ENCODE measurements at regions not wholly inside any gene's neighbourhood (a gene's known extent, or its start where the extent isn't known, plus 50 kb on each side); places are given as distances from the start of the nearest gene placed in this dataset.

DNA sequence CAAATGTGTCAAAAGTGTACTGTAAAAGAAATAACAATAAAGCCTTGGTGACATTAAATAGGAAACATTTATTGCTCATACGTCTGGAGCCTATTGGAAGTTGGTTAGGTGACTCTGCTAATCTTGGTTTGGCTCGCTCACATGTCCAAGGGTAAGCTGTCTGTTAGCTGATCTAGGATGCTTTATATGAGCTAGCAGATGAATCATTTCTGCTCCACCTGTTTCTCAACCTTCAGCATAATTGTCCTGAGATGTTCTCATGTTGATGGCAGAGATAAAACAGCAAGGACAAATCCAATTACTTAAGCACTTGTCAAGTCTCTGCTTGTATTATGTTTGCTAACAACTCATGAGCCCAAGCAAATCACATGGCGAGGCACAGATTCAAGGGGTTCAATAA is 56.0 kb upstream of the CD53 start:
- intact Hi-C loops (cut with micrococcal nuclease) = no loop called here

DNA sequence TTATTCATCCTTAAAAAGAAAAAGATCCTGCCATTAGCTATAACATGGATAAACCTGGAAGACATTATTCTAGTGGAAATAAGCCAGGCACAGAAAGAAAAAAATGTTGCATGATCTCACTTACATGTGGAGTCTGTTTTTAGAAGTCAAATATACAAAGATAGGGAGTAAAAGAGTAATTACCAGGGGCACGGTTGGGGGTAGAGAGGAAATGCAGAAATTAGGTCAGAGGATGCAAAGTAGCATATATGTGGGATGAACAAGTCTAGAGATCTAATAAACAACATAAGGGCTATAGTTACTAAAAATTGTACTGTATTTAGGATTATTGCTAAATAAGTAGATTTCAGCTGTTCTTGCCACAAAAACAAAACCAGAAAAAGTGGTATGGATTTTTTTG is 61.4 kb upstream of the CD53 start:
- intact Hi-C loops (cut with micrococcal nuclease) = no loop called here

- intact Hi-C loops (cut with micrococcal nuclease) = no loop called here
These were observed 72.9 kb upstream of the CD53 start for GRCh38 chr1:110800079-110800478.

DNA sequence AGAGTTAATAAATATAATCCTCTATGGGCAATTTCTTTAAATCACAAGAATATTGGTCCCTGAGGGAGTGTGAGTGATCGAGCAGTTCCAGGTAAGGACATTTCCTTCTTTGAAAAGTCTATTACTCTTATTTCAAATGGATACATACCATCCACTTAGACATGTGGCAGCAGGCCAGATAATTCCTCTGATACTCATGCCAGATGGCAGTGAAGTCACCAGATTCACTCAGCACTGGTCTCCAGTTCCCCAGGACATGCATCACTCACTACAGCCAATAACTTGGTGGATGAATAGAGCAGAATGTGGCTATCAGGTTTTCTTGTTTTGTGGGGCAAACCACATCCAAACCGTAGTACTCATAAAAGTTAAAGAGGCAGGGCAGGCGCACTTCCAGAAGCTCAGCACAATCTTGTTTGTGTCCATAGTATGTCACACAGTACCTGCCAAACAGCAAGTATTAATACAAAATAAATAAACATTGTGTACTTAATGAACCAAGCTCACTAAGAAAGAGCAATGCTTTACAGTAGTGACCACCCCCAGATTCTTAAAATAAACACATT is 74.2 kb upstream of the CD53 start:
- intact Hi-C loops (cut with micrococcal nuclease) = no loop called here

DNA sequence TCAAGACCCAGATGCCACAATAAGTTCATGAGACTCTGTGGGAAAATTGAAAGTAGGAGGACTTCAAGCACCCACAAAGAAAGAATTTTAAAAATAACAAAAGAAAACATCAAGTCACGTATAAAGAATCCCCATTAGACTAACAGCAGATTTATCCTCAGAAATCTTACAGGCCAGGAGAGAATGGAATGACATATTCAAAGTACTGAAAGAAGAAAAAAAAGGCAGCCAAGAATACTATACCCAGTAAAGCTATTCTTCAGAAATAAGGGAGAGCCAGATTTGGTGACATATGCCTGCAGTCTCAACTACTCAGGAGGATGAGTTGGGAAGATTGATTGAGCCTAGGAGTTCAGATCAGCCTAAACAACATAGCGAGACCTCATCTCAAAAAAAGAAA is 84.3 kb upstream of the CD53 start:
- intact Hi-C loops (cut with micrococcal nuclease) = loop anchor here (5.0 to 10.0 kb wide), 2 partner anchors 434 to 584 kb away; no protein-coding TSS in a partner anchor

DNA sequence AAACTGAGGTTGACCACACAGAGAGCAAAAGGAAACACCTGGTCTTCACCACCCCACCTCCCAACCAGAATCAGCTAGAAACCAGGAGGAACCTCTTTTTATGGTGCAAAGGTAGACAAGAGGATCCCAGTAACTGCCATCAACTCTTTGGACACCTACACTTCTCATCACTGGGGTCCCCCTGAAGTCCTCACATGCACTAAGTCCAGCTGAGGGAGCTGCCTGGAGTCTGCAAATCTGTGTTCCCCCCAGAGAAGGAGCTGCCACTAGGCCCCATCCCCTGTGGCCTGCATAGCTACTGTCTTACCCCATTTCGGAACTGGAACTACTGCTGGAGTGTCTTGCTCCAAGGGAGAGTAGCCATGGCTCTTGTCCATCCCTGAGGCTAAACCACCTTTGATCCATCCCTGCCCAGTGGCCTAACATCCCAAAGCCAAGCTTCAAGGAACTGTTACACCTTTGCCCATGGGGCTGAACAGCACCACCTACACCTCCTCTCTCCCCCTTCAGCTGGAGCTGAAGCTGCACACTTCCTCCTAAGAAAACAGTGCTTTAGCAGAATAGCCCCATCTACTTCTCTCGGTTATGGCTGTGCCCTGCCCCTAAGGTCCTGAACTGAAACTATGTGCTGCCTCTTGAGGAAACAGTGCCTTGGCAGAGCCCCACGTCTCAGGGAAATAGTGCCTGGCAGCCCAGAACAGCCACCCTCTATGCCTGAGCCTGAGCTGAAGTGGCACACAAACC is 85.4 kb upstream of the CD53 start:
- intact Hi-C loops (cut with micrococcal nuclease) = loop anchor here (2.0 to 10.0 kb wide), 5 partner anchors 41 to 583 kb away; partner anchors contain the start of gene LRIF1

- intact Hi-C loops (cut with micrococcal nuclease) = loop anchor here (2.0 to 10.0 kb wide), 5 partner anchors 42 to 582 kb away; partner anchors contain the start of gene LRIF1
These were observed 86.1 kb upstream of the CD53 start for GRCh38 chr1:110786802-110787327.

GRCh38 chr1:110785612-110786011 is 87.3 kb upstream of the CD53 start:
- intact Hi-C loops (cut with micrococcal nuclease) = loop anchor here (2.0 to 10.0 kb wide), 5 partner anchors 43 to 581 kb away; partner anchors contain the start of gene LRIF1

GRCh38 chr1:110785055-110785454 is 87.9 kb upstream of the CD53 start:
- intact Hi-C loops (cut with micrococcal nuclease) = loop anchor here (5.0 to 10.0 kb wide), 2 partner anchors 437 to 580 kb away; no protein-coding TSS in a partner anchor

DNA sequence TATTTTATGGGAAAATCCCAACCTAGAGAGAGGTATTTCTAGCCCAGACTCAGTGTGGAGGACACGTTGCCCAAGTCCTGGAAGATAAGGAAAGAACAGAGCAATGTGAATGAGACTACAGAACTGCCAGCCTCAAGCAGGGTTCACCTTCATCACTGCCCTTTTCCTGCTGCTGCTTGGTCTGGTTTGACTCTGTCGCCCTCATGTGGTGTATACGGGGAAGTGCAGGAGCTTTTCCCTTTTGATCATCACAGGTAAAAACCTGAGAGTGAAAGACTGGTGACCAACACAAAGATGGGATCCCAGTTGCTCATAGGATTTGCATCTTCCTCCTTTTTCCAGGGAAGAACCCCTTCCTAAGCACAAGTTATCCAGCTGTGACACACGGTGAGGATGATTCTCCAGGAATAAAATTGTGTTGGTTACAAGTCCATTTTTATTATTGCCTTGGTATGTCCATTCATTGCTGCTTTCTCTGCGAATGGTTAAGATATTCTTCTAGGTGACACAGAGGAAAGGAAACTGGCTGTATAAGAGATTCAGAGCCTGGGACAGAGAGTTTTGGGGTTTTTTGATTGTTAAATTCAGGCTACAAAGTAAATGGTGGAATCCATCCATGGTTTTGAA is 89.5 kb upstream of the CD53 start:
- intact Hi-C loops (cut with micrococcal nuclease) = loop anchor here (1.0 to 10.0 kb wide), 8 partner anchors 111 to 579 kb away; partner anchors contain the start of gene KCNA3

GRCh38 chr1:110781525-110781924 is 91.4 kb upstream of the CD53 start:
- intact Hi-C loops (cut with micrococcal nuclease) = loop anchor here (5.0 to 10.0 kb wide), 4 partner anchors 109 to 577 kb away; partner anchors contain the start of gene KCNA3

DNA sequence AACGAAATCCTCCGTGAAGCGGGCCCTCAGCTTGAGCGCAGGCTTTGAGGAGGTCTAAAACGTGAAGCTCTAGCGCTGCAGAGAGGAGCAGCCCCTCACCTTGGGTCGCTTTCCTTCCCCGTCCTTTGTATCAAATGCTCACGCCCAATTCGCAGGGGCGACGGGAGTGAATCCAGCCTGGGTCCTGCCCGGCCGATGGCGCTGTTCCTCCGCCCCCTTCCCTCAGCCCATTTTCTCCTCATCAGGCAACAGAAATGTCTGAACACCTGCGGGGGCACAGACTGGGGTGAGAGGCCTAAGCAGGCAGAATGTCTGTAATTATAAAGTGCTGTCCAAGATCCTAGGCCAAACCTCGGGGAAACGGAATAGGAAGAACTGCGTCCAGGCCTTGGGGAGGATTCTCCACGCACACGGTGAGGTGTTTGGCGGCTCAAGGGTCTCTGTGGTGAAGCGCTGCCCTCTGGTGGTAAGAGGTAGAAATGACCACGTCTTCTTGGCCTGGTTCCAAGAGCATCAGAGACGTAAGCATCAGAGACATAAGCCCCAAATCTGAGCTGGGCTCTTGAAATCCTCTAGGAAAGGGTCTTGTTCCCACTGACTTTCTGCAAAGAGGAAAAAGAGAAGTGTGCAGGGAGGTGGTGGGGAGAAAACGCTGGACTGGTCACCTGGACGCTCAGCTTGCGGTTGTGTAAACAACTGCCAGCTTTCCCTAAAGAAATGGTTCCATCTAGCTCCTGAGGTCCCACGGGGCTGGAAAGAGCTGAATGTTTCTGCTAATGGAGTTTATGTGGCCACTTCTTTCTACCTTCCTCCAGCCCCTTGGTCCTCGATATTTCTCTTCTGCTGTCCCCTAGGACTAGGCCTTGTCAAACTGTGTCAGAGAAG is 92.1 kb upstream of the CD53 start:
- intact Hi-C loops (cut with micrococcal nuclease) = loop anchor here (5.0 to 10.0 kb wide), 4 partner anchors 109 to 576 kb away; partner anchors contain the start of gene KCNA3

DNA sequence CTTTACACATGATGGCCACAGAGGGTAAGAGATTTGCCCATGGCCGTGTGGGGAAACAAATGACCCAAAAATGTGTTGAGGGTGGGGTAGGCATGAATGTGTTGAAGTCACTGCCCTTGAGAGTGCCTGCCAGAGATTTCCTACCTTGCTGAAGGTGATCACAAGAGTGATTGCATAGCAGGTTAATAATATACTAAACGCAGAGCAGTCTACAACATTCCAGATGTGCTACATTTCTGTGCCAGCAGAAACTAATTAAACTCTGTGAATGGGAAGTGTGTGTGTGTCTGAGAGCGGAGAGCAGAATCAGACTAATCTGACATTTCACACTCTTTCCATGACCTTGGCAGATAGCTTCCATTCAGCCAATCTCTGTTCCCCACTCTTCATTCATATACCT is 93.3 kb upstream of the CD53 start:
- intact Hi-C loops (cut with micrococcal nuclease) = loop anchor here (5.0 to 10.0 kb wide), 4 partner anchors 107 to 575 kb away; partner anchors contain the start of gene KCNA3

GRCh38 chr1:110778821-110779220 is 94.1 kb upstream of the CD53 start:
- intact Hi-C loops (cut with micrococcal nuclease) = no loop called here

- intact Hi-C loops (cut with micrococcal nuclease) = no loop called here
These were observed 95.7 kb upstream of the CD53 start for GRCh38 chr1:110777228-110777627.

GRCh38 chr1:110774398-110774797 is 98.5 kb upstream of the CD53 start:
- intact Hi-C loops (cut with micrococcal nuclease) = no loop called here

GRCh38 chr1:110773813-110774212 is 99.1 kb upstream of the KCNA3 start:
- intact Hi-C loops (cut with micrococcal nuclease) = no loop called here

DNA sequence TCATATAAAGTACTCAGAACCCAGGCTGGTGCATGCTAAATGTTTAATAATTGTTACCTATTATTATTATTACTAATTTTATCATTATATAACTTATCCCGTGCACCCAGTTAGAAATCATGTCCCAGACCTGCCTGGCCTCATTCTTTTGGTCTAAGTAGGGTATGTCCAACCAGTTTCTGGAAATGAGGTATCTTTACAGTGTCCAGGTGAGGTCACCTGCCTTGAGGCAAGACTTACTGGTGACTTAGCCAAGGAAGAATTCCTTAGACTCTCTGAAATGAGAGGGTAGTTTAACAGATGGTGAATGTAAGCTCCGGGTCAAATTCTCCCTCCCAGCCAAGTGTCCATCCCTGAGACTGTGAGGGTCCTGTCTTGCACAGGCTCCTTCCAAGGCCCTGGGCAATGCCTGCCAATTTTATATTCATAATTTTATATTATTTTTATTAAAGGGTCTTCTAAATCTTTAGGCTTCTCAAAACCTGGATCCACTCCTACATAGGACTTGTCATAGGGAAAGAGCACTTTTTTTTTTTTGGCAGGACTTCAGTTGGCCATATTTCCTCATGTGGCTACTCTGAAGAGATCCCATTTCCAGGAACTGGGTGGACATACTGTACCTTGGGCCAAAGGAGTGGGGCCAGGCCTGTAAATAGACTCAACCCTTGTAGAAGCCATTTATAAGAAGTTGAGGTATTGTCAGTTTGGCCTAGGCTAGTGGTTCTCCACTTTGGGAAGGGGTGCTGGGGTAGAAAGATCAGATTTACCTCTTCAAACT is 96.7 kb upstream of the KCNA3 start:
- intact Hi-C loops (cut with micrococcal nuclease) = no loop called here

- intact Hi-C loops (cut with micrococcal nuclease) = no loop called here
These were observed 96.1 kb upstream of the KCNA3 start for GRCh38 chr1:110770832-110771231.

GRCh38 chr1:110768605-110769004 is 93.9 kb upstream of the KCNA3 start:
- intact Hi-C loops (cut with micrococcal nuclease) = no loop called here

All from T-helper 2 cell treated with Interferon-gamma antibody and Interleukin-4, amounts not matched to agents 100 ng/mL and 5 ng/mL, for 36 hours (primary cell).